GM19467 (cell line): ENCODE measurements at regions not wholly inside any gene's neighbourhood (a gene's known extent, or its start where the extent isn't known, plus 50 kb on each side); places are given as distances from the start of the nearest gene placed in this dataset.

Source experiments
- ATAC-seq: cut with Tn5 transposase; IDR thresholded peaks from one replicate; pipeline ENCODE4 v1.9.1; 2021; ENCODE audit warnings: mild to moderate bottlenecking, moderate library complexity; ENCODE audit not compliant: unreplicated experiment

GRCh38 chr2:65804777-65805176 is 372.4 kb upstream of the SPRED2 start:
- ATAC-seq: no peak

GRCh38 chr2:65802298-65802942 is 370.0 kb upstream of the SPRED2 start:
- ATAC-seq: no peak

- no peak for ATAC-seq
These were observed 368.6 kb upstream of the SPRED2 start for GRCh38 chr2:65800998-65801397.

GRCh38 chr2:65799141-65799854 is 366.9 kb upstream of the SPRED2 start:
- ATAC-seq: no peak

- no peak for ATAC-seq
These were observed 366.2 kb upstream of the SPRED2 start for GRCh38 chr2:65798641-65799040.

GRCh38 chr2:65794994-65795393 is 362.6 kb upstream of the SPRED2 start:
- no peak for ATAC-seq

- no peak for ATAC-seq
These were observed 359.1 kb upstream of the SPRED2 start for GRCh38 chr2:65791404-65791975.

GRCh38 chr2:65790676-65790935 is 358.2 kb upstream of the SPRED2 start:
- ATAC-seq: no peak

GRCh38 chr2:65789923-65790675 is 357.7 kb upstream of the SPRED2 start:
- no peak for ATAC-seq

GRCh38 chr2:65788556-65788955 is 356.2 kb upstream of the SPRED2 start:
- no peak for ATAC-seq

- ATAC-seq: no peak
These were observed 354.4 kb upstream of the SPRED2 start for GRCh38 chr2:65786765-65787164.

- no peak for ATAC-seq
These were observed 353.8 kb upstream of the SPRED2 start for GRCh38 chr2:65786007-65786717.

- ATAC-seq: no peak
These were observed 350.7 kb upstream of the SPRED2 start for GRCh38 chr2:65782996-65783650.

- no peak for ATAC-seq
These were observed 349.8 kb upstream of the SPRED2 start for GRCh38 chr2:65782186-65782585.

GRCh38 chr2:65781756-65782155 is 349.4 kb upstream of the SPRED2 start:
- ATAC-seq: no peak

GRCh38 chr2:65779021-65779420 is 346.6 kb upstream of the SPRED2 start:
- ATAC-seq: no peak

GRCh38 chr2:65778137-65778536 is 345.7 kb upstream of the SPRED2 start:
- no peak for ATAC-seq

- ATAC-seq: no peak
These were observed 343.4 kb upstream of the SPRED2 start for GRCh38 chr2:65775839-65776238.

- ATAC-seq: no peak
These were observed 335.5 kb upstream of the SPRED2 start for GRCh38 chr2:65767946-65768345.

GRCh38 chr2:65766768-65767267 is 334.4 kb upstream of the SPRED2 start:
- no peak for ATAC-seq

- no peak for ATAC-seq
These were observed 333.0 kb upstream of the SPRED2 start for GRCh38 chr2:65765376-65765775.
